ENCODE measurements at regions not wholly inside any gene's neighbourhood (a gene's known extent, or its start where the extent isn't known, plus 50 kb on each side); places are given as distances from the start of the nearest gene placed in this dataset.

- no peak for TF ChIP-seq CTCF (conservative IDR thresholded peaks at IDR 0.05; ENCODE audit: low read depth, low read length)
- no peak for TF ChIP-seq MAZ (IDR thresholded peaks at IDR 0.05; ENCODE audit: borderline replicate concordance, low read depth, low read length)
- TF ChIP-seq CEBPB (IDR thresholded peaks at IDR 0.05; ENCODE audit: low read depth, low read length), result no peak
- TF ChIP-seq CHD1 (IDR thresholded peaks at IDR 0.05; ENCODE audit: low read depth, low read length), result no peak
- no peak for TF ChIP-seq POLR2A (IDR thresholded peaks at IDR 0.05; ENCODE audit: low read depth, low read length)
- peak; percentile 91 for TF ChIP-seq MAFK (IDR thresholded peaks at IDR 0.05; ENCODE audit: low read depth, low read length)
- TF ChIP-seq RFX5 (IDR thresholded peaks at IDR 0.05; ENCODE audit: low read depth, low read length), result no peak
- TF ChIP-seq FOS (IDR thresholded peaks at IDR 0.05; ENCODE audit: low read depth, low read length), result no peak
These were observed 312.0 kb upstream of the TPK1 start for GRCh38 chr7:145147865-145148264.

All from IMR-90 (cell line).